ENCODE measurements at regions not wholly inside any gene's neighbourhood (a gene's known extent, or its start where the extent isn't known, plus 50 kb on each side); places are given as distances from the start of the nearest gene placed in this dataset.

DNA sequence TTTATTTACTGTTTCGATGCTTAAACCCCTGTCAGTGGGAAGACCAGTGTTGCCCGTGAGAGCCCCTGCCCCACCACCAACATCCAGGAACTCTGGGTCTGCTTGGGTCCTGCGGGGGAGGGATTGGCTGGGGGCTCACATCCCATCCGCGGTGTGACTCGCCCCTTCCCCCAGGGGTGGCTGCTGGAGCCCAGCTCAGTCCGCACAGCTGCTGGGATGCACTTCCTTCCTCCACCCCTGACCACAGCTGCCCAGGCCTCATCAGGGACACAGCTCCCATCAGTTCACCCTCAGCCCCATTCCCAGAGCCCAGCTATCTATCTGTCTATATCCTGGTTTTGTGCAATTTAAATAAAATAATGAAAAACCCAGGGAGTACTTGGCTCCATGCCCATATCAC is 54.5 kb downstream of the JAKMIP3 start:
- TF ChIP-seq POLR2AphosphoS5 (IDR thresholded peaks at IDR 0.05; ENCODE audit: low read depth, low read length) (no peak), CTCF (IDR thresholded peaks at IDR 0.05) (no peak), SIN3A (IDR thresholded peaks at IDR 0.05; ENCODE audit: borderline replicate concordance, insufficient read depth, low read depth, low read length) (no peak), TCF7L2 (IDR thresholded peaks at IDR 0.05; ENCODE audit: low read depth, low read length) (no peak)
- TF ChIP-seq, protein P1, sequence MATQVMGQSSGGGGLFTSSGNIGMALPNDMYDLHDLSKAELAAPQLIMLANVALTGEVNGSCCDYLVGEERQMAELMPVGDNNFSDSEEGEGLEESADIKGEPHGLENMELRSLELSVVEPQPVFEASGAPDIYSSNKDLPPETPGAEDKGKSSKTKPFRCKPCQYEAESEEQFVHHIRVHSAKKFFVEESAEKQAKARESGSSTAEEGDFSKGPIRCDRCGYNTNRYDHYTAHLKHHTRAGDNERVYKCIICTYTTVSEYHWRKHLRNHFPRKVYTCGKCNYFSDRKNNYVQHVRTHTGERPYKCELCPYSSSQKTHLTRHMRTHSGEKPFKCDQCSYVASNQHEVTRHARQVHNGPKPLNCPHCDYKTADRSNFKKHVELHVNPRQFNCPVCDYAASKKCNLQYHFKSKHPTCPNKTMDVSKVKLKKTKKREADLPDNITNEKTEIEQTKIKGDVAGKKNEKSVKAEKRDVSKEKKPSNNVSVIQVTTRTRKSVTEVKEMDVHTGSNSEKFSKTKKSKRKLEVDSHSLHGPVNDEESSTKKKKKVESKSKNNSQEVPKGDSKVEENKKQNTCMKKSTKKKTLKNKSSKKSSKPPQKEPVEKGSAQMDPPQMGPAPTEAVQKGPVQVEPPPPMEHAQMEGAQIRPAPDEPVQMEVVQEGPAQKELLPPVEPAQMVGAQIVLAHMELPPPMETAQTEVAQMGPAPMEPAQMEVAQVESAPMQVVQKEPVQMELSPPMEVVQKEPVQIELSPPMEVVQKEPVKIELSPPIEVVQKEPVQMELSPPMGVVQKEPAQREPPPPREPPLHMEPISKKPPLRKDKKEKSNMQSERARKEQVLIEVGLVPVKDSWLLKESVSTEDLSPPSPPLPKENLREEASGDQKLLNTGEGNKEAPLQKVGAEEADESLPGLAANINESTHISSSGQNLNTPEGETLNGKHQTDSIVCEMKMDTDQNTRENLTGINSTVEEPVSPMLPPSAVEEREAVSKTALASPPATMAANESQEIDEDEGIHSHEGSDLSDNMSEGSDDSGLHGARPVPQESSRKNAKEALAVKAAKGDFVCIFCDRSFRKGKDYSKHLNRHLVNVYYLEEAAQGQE (IDR thresholded peaks at IDR 0.05; ENCODE audit: insufficient read depth in 1 of 2, low read depth in 2 of 2, low read length in 1 of 2): no peak

Data from Panc1 (cell line).